Uterus (tissue), 2 donors: ENCODE measurements at regions not wholly inside any gene's neighbourhood (a gene's known extent, or its start where the extent isn't known, plus 50 kb on each side); places are given as distances from the start of the nearest gene placed in this dataset.

Experiments used
- CTCF ChIP-seq, 4 experiments: fragments of 200-600 bp in 2 of 4; fragments of 450-650 bp in 2 of 4; sonication (generic) in 2 of 4; IDR thresholded peaks; one replicate each; pipeline ENCODE4 v1.5.1; 2016 to 2019; ENCODE audit warnings: antibody characterized with exemption in 4 of 4, mild to moderate bottlenecking in 2 of 4, moderate library complexity in 1 of 4
- POLR2A ChIP-seq, 2 donors: fragments of 450-650 bp; IDR thresholded peaks; one replicate each; pipeline ENCODE4 v1.6.1; 2016; ENCODE audit warnings: antibody characterized with exemption in 2 of 2, mild to moderate bottlenecking in 1 of 2, moderate library complexity in 1 of 2

GRCh38 chr11:115607621-115608221 lies 103.5 kb upstream of the CADM1 start:
- no peak for TF ChIP-seq CTCF (IDR thresholded peaks at IDR 0.05)
- TF ChIP-seq POLR2A (IDR thresholded peaks at IDR 0.05), result no peak
